22Rv1 (cell line): ENCODE measurements at regions not wholly inside any gene's neighbourhood (a gene's known extent, or its start where the extent isn't known, plus 50 kb on each side); places are given as distances from the start of the nearest gene placed in this dataset.

ENCODE experiments used
- H3K27ac ChIP-seq: fragments of 450-650 bp; 2 replicates; pipeline ENCODE4 v1.5.1; 2017
- ZFX ChIP-seq: fragments of 450-650 bp; IDR thresholded peaks from 2 replicates; pipeline ENCODE4 v1.6.1; 2017; ENCODE audit warnings: antibody characterized with exemption, borderline replicate concordance
- TF ChIP-seq, protein P1 (sequence below): fragments of 450-650 bp; IDR thresholded peaks from 2 replicates; pipeline ENCODE4 v1.5.1; 2017; ENCODE audit warnings: mild to moderate bottlenecking

DNA sequence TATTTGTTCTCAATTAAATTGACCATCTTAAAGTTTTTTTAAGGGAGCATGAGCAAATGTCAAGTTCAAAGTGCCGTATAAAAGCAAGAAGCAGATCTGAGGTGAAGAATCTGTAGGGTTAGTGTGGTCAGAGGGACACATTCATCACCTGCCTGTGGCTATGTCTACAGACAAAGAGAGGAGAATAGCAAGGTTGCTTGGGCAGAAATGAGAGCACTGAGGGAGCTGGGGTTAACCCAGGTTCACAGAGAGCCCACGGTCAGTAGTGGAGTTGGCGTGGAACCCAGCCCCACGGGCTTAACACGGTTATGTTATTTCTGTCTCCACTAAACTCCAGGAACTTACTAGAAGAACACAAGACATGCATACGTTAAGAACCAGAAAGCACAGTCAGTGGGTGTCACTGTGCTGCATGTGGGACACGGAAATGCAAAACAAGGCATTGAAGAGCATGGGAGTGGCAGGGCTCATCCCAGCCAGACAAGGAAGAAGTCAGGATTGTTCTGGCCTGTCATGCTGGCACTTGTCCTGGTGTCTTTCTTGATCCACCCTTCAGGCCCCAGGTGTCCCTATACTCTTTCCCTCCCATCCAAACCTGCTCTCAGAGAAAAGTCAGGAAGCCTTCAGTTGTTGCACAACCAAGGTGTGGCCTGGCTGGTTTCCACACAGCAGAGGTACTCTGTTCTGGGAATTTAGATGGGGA, 95.5 kb upstream of the IVNS1ABP start:
- TF ChIP-seq ZFX, result no peak
- TF ChIP-seq, protein P1, sequence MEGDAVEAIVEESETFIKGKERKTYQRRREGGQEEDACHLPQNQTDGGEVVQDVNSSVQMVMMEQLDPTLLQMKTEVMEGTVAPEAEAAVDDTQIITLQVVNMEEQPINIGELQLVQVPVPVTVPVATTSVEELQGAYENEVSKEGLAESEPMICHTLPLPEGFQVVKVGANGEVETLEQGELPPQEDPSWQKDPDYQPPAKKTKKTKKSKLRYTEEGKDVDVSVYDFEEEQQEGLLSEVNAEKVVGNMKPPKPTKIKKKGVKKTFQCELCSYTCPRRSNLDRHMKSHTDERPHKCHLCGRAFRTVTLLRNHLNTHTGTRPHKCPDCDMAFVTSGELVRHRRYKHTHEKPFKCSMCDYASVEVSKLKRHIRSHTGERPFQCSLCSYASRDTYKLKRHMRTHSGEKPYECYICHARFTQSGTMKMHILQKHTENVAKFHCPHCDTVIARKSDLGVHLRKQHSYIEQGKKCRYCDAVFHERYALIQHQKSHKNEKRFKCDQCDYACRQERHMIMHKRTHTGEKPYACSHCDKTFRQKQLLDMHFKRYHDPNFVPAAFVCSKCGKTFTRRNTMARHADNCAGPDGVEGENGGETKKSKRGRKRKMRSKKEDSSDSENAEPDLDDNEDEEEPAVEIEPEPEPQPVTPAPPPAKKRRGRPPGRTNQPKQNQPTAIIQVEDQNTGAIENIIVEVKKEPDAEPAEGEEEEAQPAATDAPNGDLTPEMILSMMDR, result no peak
- H3K27ac ChIP-seq, result no peak overlapping the region

DNA sequence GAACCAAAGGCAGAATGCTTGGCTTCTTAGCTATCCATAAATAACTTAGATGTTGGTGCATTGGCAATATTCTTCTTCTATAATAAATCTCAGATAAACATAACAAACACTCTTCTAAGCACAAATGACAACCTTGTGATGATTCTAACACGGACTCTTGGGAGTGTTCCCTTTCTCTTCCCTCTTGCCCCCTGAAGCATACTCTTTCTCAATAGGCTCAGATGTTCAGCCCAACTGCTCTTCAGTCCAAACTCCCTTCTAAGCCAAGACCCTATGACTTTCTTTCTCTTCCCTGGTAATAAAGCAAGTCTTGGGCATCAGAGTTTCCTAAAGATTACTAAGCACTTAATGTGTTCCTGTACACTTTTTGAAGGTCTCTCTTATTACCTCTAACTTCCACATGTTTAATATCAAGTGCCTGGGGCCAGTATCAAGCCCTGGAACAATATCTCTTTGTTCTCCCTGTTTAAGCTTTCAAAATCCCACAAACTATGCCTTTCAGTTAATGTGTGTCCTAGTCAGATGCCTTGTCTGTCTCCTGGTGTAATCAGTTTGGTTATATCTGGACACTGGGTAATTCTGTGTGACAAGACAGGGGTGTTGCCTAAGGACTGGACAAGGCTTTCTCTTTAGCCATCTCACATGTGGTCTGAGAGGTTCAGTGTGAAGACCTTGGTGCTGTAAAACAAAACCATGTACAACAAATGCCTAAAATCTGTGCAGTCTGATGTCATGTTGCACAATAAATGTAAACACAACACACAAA, 92.9 kb upstream of the IVNS1ABP start:
- TF ChIP-seq ZFX, result no peak
- TF ChIP-seq, protein P1, result no peak
- no peak overlapping the region for H3K27ac ChIP-seq

DNA sequence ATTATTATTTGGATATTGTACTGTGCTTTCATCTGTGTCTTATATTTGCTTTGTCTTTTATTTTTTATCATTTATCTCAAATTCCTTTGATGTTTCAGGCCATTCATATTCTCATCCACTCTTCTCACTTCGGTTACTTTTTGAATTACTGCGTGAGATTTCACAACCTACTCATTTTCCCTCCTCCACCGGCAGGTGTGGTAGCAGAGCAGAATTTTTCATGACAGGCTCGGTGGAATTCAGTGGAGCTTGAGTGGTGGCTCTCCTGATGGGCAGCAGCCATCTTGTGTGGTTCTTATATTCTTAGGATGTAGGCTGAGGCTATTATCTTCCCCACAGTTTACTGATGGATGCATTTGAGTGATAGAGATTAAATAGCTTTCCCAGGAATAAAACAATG, 92.3 kb upstream of the IVNS1ABP start:
- H3K27ac ChIP-seq, result no peak overlapping the region
- TF ChIP-seq, protein P1, result no peak
- no peak for TF ChIP-seq ZFX

DNA sequence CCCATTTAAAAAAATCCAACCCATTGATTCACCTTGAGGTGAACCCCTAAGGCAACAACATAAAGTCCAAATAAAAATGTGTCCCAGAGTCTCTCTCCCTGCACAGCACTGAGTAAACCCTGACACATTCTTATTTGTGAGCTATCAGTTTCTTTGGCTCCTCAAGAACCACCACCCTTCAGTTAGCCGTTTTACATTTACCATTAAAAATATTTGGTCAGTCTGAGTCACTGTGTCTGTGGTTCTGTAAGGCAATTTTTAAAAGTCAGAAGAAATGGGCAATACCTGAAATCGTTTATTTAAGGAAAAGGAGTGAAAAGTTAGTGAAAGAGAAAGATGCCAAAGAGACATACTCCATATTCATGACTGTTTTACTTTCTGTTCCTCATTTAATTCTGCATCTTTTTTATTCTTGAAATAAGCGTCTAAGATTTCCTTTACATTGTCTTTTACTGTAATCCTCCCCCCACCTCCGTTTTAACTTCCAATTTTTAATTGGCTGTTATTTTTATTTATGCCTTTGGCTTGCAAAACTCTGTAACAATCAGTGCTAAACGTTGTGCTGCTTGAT, 91.7 kb upstream of the IVNS1ABP start:
- no peak overlapping the region for H3K27ac ChIP-seq
- TF ChIP-seq ZFX, result no peak
- TF ChIP-seq, protein P1, result no peak

DNA sequence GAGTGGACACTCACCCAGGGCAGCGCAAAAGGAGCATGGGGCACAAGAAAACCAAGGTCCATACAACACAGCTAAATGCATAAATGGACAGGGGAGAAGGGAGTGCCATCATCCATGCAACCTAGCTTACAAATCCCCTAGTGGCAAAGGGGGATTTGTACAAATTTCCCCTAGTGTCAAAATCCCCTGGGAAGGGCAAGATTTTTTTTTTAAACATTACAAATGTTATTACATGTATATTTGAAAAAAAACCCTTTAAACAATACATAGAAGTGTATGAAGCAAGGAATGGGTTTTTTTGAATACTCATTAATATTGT, 89.6 kb upstream of the IVNS1ABP start:
- TF ChIP-seq, protein P1, result no peak
- no peak for TF ChIP-seq ZFX
- H3K27ac ChIP-seq, result no peak overlapping the region

DNA sequence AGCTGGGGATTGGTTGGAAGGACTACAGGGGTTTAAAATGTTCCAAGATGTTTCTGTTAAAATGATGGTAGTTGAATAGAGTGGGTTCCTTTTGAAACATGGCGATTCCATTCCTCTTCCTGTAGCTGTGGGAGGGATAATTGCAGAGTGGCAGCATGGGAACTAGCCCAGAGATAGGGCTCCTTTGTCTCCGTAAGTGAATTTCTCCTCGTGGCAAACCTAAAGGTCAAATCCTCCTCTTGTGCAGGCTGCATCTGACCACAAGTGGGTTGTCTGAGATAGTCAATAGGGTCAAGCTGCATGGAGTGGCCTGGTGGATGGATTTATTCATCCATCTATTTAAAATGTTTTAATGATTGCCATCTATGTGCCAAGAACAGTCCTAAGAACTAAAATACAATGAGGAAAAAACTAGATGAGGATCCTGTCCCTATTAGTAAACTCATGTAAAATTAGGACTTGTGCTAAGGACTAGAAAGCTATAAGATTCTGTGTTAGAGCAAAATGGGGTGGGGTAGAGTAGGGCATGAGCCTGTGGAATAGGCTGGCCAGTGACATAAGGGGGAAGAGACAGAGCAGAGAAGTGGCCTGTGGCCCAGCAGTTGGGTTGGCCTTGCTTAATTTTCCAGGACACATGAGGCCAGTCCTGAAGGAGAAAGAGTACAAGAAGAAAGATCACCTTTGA, 89.1 kb upstream of the IVNS1ABP start:
- TF ChIP-seq, protein P1, result no peak
- TF ChIP-seq ZFX, result no peak
- no peak overlapping the region for H3K27ac ChIP-seq
